BLaER1 (cell line): ENCODE measurements at regions not wholly inside any gene's neighbourhood (a gene's known extent, or its start where the extent isn't known, plus 50 kb on each side); places are given as distances from the start of the nearest gene placed in this dataset.

ENCODE experiments used
- H3K27ac ChIP-seq: shearing (Covaris generic); formaldehyde crosslinking; 2 replicates; pipeline ENCODE4 v1.8.1; 2022
- H3K27me3 ChIP-seq: shearing (Covaris generic); formaldehyde crosslinking; 2 replicates; pipeline ENCODE4 v1.8.1; 2022
- H3K36me3 ChIP-seq: shearing (Covaris generic); formaldehyde crosslinking; 2 replicates; pipeline ENCODE4 v1.8.1; 2022
- H3K4me1 ChIP-seq: shearing (Covaris generic); formaldehyde crosslinking; 2 replicates; pipeline ENCODE4 v1.8.1; 2022
- H3K4me2 ChIP-seq: shearing (Covaris generic); formaldehyde crosslinking; 2 replicates; pipeline ENCODE4 v1.8.1; 2022
- H3K4me3 ChIP-seq: shearing (Covaris generic); formaldehyde crosslinking; 2 replicates; pipeline ENCODE4 v1.8.1; 2022
- H3K9ac ChIP-seq: shearing (Covaris generic); formaldehyde crosslinking; 2 replicates; pipeline ENCODE4 v1.8.1; 2022
- H3K9me3 ChIP-seq: shearing (Covaris generic); formaldehyde crosslinking; 2 replicates; pipeline ENCODE4 v1.8.1; 2022
- H4K20me1 ChIP-seq: shearing (Covaris generic); formaldehyde crosslinking; 2 replicates; pipeline ENCODE4 v1.8.1; 2022
- Cebpa-rat ChIP-seq: shearing (Covaris generic); IDR thresholded peaks from 2 replicates; pipeline ENCODE4 v1.8.1; 2022

- H3K36me3 ChIP-seq: no peaks in the 10 kb centered on the region
- peaks cover 75% of the 10 kb centered on the region for H3K27me3 ChIP-seq
- H3K4me3 ChIP-seq: no peak overlapping the region
- TF ChIP-seq Cebpa-rat: no peak
- H3K9ac ChIP-seq: no peak overlapping the region
- H4K20me1 ChIP-seq: no peaks in the 10 kb centered on the region
- H3K27ac ChIP-seq: no peak overlapping the region
- H3K9me3 ChIP-seq: peaks cover 5% of the 10 kb centered on the region; the same call in 1 of the 2 replicates
- no peak overlapping the region for H3K4me2 ChIP-seq
- no peaks in the 10 kb centered on the region for H3K4me1 ChIP-seq
These were observed 52.9 kb upstream of the PAGE5 start for GRCh38 chrX:55167124-55167803.

GRCh38 chrX:55167901-55168300 lies 52.2 kb upstream of the PAGE5 start:
- H3K4me1 ChIP-seq: no peaks in the 10 kb centered on the region
- H3K9ac ChIP-seq: no peak overlapping the region
- peaks cover 75% of the 10 kb centered on the region for H3K27me3 ChIP-seq
- peaks cover 5% of the 10 kb centered on the region; the same call in 1 of the 2 replicates for H3K9me3 ChIP-seq
- H3K4me2 ChIP-seq: no peak overlapping the region
- no peaks in the 10 kb centered on the region for H3K36me3 ChIP-seq
- H3K27ac ChIP-seq: no peak overlapping the region
- no peak for TF ChIP-seq Cebpa-rat
- H3K4me3 ChIP-seq: no peak overlapping the region
- H4K20me1 ChIP-seq: no peaks in the 10 kb centered on the region

- TF ChIP-seq Cebpa-rat: no peak
- Histone ChIP-seq H3K4me1 (no peaks in the 10 kb centered on the region), H3K36me3 (no peaks in the 10 kb centered on the region), H3K9me3 (peaks cover 4% of the 10 kb centered on the region; the same call in 1 of the 2 replicates), H4K20me1 (no peaks in the 10 kb centered on the region), H3K27me3 (peaks cover 73% of the 10 kb centered on the region), H3K4me3 (no peak overlapping the region), H3K4me2 (no peak overlapping the region), H3K9ac (no peak overlapping the region), H3K27ac (no peak overlapping the region)
These were observed 50.4 kb upstream of the PAGE5 start for GRCh38 chrX:55169782-55170181.
